ENCODE measurements at regions not wholly inside any gene's neighbourhood (a gene's known extent, or its start where the extent isn't known, plus 50 kb on each side); places are given as distances from the start of the nearest gene placed in this dataset.

DNA sequence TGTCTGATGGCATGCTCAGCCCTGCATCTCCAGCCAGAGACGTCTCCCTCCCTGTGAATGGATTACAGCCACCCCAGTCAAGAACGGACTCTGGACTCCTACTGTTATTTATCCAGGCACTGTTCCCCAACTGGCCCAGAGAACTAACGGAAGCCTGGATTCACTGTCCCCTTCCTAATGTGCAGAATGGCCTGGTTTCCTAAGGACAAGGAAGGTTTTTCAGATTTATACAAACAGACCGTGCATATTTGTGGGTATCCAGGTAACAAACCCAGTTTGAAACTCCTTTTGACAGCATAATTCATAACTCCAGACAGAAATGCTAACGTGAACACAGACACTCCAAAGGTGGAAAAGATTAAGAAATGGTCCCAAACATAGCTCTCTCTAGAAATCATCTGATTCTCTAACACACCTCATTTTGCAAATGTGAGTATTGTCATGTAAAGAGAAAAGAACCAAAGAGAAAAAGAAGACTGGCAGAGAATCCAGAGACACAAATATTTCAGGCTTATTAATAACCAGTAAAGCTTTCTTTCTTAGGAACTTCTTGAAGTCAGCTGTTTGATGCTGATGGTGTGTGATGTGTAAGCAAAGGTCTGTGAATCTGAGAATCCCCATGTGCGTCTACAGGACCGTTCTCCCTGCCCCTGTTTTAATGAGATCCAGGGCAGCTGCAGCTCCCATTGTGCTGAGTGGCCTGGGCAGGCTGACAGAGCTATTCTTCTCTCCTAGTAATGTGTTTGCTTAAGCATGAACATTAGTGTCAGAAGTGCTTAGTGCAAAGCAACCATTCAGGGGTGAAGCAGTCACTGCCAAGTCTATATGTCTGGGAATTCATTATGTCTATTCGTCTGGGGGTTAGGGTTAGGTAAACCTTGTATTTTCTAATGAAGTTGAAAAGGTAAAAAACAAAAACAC is 86.8 kb upstream of the HIF1A start:
- TF ChIP-seq, protein P1, sequence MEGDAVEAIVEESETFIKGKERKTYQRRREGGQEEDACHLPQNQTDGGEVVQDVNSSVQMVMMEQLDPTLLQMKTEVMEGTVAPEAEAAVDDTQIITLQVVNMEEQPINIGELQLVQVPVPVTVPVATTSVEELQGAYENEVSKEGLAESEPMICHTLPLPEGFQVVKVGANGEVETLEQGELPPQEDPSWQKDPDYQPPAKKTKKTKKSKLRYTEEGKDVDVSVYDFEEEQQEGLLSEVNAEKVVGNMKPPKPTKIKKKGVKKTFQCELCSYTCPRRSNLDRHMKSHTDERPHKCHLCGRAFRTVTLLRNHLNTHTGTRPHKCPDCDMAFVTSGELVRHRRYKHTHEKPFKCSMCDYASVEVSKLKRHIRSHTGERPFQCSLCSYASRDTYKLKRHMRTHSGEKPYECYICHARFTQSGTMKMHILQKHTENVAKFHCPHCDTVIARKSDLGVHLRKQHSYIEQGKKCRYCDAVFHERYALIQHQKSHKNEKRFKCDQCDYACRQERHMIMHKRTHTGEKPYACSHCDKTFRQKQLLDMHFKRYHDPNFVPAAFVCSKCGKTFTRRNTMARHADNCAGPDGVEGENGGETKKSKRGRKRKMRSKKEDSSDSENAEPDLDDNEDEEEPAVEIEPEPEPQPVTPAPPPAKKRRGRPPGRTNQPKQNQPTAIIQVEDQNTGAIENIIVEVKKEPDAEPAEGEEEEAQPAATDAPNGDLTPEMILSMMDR (IDR thresholded peaks at IDR 0.05 in 2 of 3, conservative IDR thresholded peaks at IDR 0.05 in 1 of 3; ENCODE audit: borderline replicate concordance in 1 of 3, insufficient read depth in 1 of 3, low read depth in 2 of 3, low read length in 2 of 3) = no peak
- TF ChIP-seq POLR2AphosphoS5 (IDR thresholded peaks at IDR 0.05; ENCODE audit: low read depth, low read length) (no peak), RAD21 (IDR thresholded peaks at IDR 0.05; ENCODE audit: low read depth) (no peak), ZFX (IDR thresholded peaks at IDR 0.05) (no peak), POLR2A (IDR thresholded peaks at IDR 0.05; ENCODE audit: borderline replicate concordance, extremely low read depth, insufficient read depth, insufficient read length) (no peak), EZH2 (IDR thresholded peaks at IDR 0.05) (no peak), ZNF274 (IDR thresholded peaks at IDR 0.05; ENCODE audit: low read depth, low read length) (no peak), FOSL1 (IDR thresholded peaks at IDR 0.05; ENCODE audit: low read depth) (no peak)
- TF ChIP-seq, protein P2, sequence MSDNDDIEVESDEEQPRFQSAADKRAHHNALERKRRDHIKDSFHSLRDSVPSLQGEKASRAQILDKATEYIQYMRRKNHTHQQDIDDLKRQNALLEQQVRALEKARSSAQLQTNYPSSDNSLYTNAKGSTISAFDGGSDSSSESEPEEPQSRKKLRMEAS (IDR thresholded peaks at IDR 0.05) = no peak
